GM12892 (cell line): ENCODE measurements at regions not wholly inside any gene's neighbourhood (a gene's known extent, or its start where the extent isn't known, plus 50 kb on each side); places are given as distances from the start of the nearest gene placed in this dataset.

Experiments
- POLR2A ChIP-seq: IDR thresholded peaks from 2 replicates; pipeline ENCODE4 v1.6.1; 2011; ENCODE audit warnings: low read depth, low read length, control low read depth
- POLR2AphosphoS5 ChIP-seq: IDR thresholded peaks from 2 replicates; pipeline ENCODE4 v1.6.1; 2011; ENCODE audit warnings: low read depth, low read length, control low read depth
- TAF1 ChIP-seq: IDR thresholded peaks from 2 replicates; pipeline ENCODE4 v1.6.1; 2011; ENCODE audit warnings: low read depth, mild to moderate bottlenecking, control low read depth, low read length, borderline replicate concordance

- TF ChIP-seq POLR2A (no peak), TAF1 (no peak), POLR2AphosphoS5 (no peak)
These were observed 61.2 kb upstream of the ATL2 start for GRCh38 chr2:38438133-38438882.
